Lung (tissue), 11 donors: ENCODE measurements at regions not wholly inside any gene's neighbourhood (a gene's known extent, or its start where the extent isn't known, plus 50 kb on each side); places are given as distances from the start of the nearest gene placed in this dataset.

Experiments used
- ATAC-seq: fragments of 200-7000 bp; cut with Tn5 transposase; one replicate; pipeline ENCODE4 v1.9.1; 2020; ENCODE audit warnings: moderate number of reproducible peaks; ENCODE audit not compliant: insufficient read depth, low FRiP score
- DNase-seq, 3 donors: peaks; one replicate each; pipeline ENCODE4 v3.0.0-alpha.2; 2013 to 2017
- H3K27ac ChIP-seq, 2 donors: one replicate each; pipeline ENCODE4 v1.5.1; 2013; ENCODE audit warnings: mild to moderate bottlenecking in 2 of 2, moderate library complexity in 2 of 2, control low read depth in 1 of 2, inconsistent platforms in 1 of 2, low read depth in 1 of 2, low read length in 1 of 2
- H3K27me3 ChIP-seq, 3 donors: one replicate each; pipeline ENCODE4 v1.5.1; 2013; ENCODE audit warnings: low read length in 2 of 3; ENCODE audit not compliant: control insufficient read depth in 3 of 3, insufficient read depth in 3 of 3
- H3K36me3 ChIP-seq, 4 donors: one replicate each; pipeline ENCODE4 v1.5.1; 2013; ENCODE audit warnings: low read length in 4 of 4, mild to moderate bottlenecking in 1 of 4, moderate library complexity in 1 of 4; ENCODE audit not compliant: control insufficient read depth in 4 of 4, insufficient read depth in 4 of 4
- H3K4me1 ChIP-seq, 5 donors: one replicate each; pipeline ENCODE4 v1.5.1; 2013; ENCODE audit warnings: low read length in 5 of 5, mild to moderate bottlenecking in 2 of 5, moderate library complexity in 1 of 5; ENCODE audit not compliant: control insufficient read depth in 5 of 5, insufficient read depth in 5 of 5
- H3K4me3 ChIP-seq: one replicate; pipeline ENCODE4 v1.5.1; 2013; ENCODE audit warnings: mild to moderate bottlenecking, control low read depth, moderate library complexity
- H3K9ac ChIP-seq, 2 donors: one replicate each; pipeline ENCODE4 v1.5.1; 2013; ENCODE audit warnings: low read length in 2 of 2, control low read depth in 1 of 2; ENCODE audit not compliant: insufficient read depth in 1 of 2
- H3K9me3 ChIP-seq, 4 donors: one replicate each; pipeline ENCODE4 v1.5.1; 2013; ENCODE audit warnings: low read length in 3 of 4, mild to moderate bottlenecking in 1 of 4, moderate library complexity in 1 of 4; ENCODE audit not compliant: control insufficient read depth in 4 of 4, insufficient read depth in 3 of 4
- CTCF ChIP-seq: IDR thresholded peaks from 2 replicates; pipeline ENCODE4 v1.5.1; 2012; ENCODE audit warnings: mild to moderate bottlenecking; ENCODE audit errors: control extremely low read depth, extremely low read depth
- WGBS, 2 donors: extraction: QIAGEN DNeasy Blood & Tissue Kit; methylation state at CpG; one replicate each; pipeline ENCODE4 v1.1.7; 2013; 5-methylcytosine and 5-hydroxymethylcytosine counted together
- donor health status: control.
- donor health status: control.
- donor health status: Bipolar disorder and iron deficiency.
- donor health status: healthy.
- donor health status: DM: yes; HTN: yes; CAD: no.

GRCh38 chr2:163834841-163835240, 99.0 kb upstream of the FIGN start:
- Histone ChIP-seq H3K27me3 (no peaks in the 10 kb centered on the region), H3K4me3 (no peak overlapping the region), H3K9me3 (no peaks in the 10 kb centered on the region), H3K9ac (no peak overlapping the region), H3K4me1 (no peaks in the 10 kb centered on the region), H3K27ac (no peak overlapping the region), H3K36me3 (no peaks in the 10 kb centered on the region)
- no peak for TF ChIP-seq CTCF
- no peak for DNase-seq
- 79 to 88% methylated on average over 1 of the region's 1 CpG for WGBS, 2 donors
- ATAC-seq, result no peak

- no peak overlapping the region for H3K9ac ChIP-seq
- no peak for TF ChIP-seq CTCF
- H3K4me1 ChIP-seq, result no peaks in the 10 kb centered on the region
- no peak overlapping the region for H3K27ac ChIP-seq
- ATAC-seq (no peak), DNase-seq (no peak)
- H3K9me3 ChIP-seq, result no peaks in the 10 kb centered on the region
- H3K4me3 ChIP-seq, result no peak overlapping the region
- no peaks in the 10 kb centered on the region for H3K27me3 ChIP-seq
- H3K36me3 ChIP-seq, result no peaks in the 10 kb centered on the region
These were observed 98.4 kb upstream of the FIGN start for GRCh38 chr2:163834221-163834620.

GRCh38 chr2:163828771-163829170, 93.0 kb upstream of the FIGN start:
- H3K27ac ChIP-seq, result no peak overlapping the region
- no peaks in the 10 kb centered on the region for H3K27me3 ChIP-seq
- no peaks in the 10 kb centered on the region for H3K36me3 ChIP-seq
- no peak overlapping the region for H3K4me3 ChIP-seq
- DNase-seq, result no peak
- WGBS, 2 donors, result 80 to 84% methylated on average over 3 of the region's 3 CpGs
- H3K4me1 ChIP-seq, result no peaks in the 10 kb centered on the region
- TF ChIP-seq CTCF, result no peak
- no peak for ATAC-seq
- peaks cover 0 to 5% (median 0%) of the 10 kb centered on the region in 4 donors for H3K9me3 ChIP-seq
- H3K9ac ChIP-seq, result no peak overlapping the region

GRCh38 chr2:163822033-163822432, 86.2 kb upstream of the FIGN start:
- Histone ChIP-seq H3K27ac (no peak overlapping the region), H3K9ac (no peak overlapping the region), H3K4me1 (no peaks in the 10 kb centered on the region), H3K9me3 (no peaks in the 10 kb centered on the region), H3K27me3 (no peaks in the 10 kb centered on the region), H3K4me3 (no peak overlapping the region), H3K36me3 (no peaks in the 10 kb centered on the region)
- TF ChIP-seq CTCF, result no peak
- no peak for DNase-seq
- no peak for ATAC-seq
